Common myeloid progenitor, CD34-positive (primary cell): ENCODE measurements at regions not wholly inside any gene's neighbourhood (a gene's known extent, or its start where the extent isn't known, plus 50 kb on each side); places are given as distances from the start of the nearest gene placed in this dataset.

ENCODE experiments used
- CTCF ChIA-PET: fragments of 350-600 bp; sonication (Branson Sonifier 250); formaldehyde crosslinking; loops from one replicate; lab custom pipeline; 2021; ENCODE audit warnings: antibody characterized with exemption; lab: Charles Lee
- POLR2A ChIA-PET: fragments of 350-600 bp; sonication (Branson Sonifier 250); formaldehyde crosslinking; loops from one replicate; lab custom pipeline; 2021; ENCODE audit warnings: antibody characterized with exemption; lab: Charles Lee
- DNase-seq, 3 donors: peaks; one replicate each; pipeline versions ENCODE4 v3.0.0 to v3.0.0-alpha.2; 2013
- H3K27ac ChIP-seq, 2 experiments: 1 replicate in 1 of 2; 2 replicates in 1 of 2; pipeline ENCODE4 v1.7.0; 2013; ENCODE audit warnings: inconsistent platforms in 2 of 2, low read length in 2 of 2, mild to moderate bottlenecking in 2 of 2, low read depth in 1 of 2, moderate library complexity in 1 of 2; ENCODE audit not compliant: severe bottlenecking in 2 of 2, insufficient read depth in 1 of 2, poor library complexity in 1 of 2
- H3K27me3 ChIP-seq, 5 experiments: replicated peaks in 2 of 5; 1 replicate in 3 of 5; 2 replicates in 2 of 5; pipeline versions ENCODE4 v1.6.1 to v1.7.0; 2013; ENCODE audit warnings: low read length in 4 of 5, mild to moderate bottlenecking in 2 of 5, moderate library complexity in 2 of 5, inconsistent platforms in 1 of 5; ENCODE audit not compliant: insufficient read depth in 5 of 5, control insufficient read depth in 4 of 5
- H3K36me3 ChIP-seq, 4 experiments: 1 replicate in 2 of 4; 2 replicates in 2 of 4; pipeline versions ENCODE4 v1.6.1 to v1.7.0; 2013; ENCODE audit warnings: low read length in 3 of 4, control low read depth in 1 of 4, mild to moderate bottlenecking in 1 of 4; ENCODE audit not compliant: control insufficient read depth in 4 of 4, insufficient read depth in 4 of 4
- H3K4me1 ChIP-seq, 4 experiments: 1 replicate in 3 of 4; 2 replicates in 1 of 4; pipeline versions ENCODE4 v1.6.1 to v1.7.1; 2013; ENCODE audit warnings: low read length in 3 of 4, mild to moderate bottlenecking in 3 of 4, control low read depth in 1 of 4, inconsistent platforms in 1 of 4, moderate library complexity in 1 of 4; ENCODE audit not compliant: control insufficient read depth in 4 of 4, insufficient read depth in 4 of 4; ENCODE audit errors: control extremely low read depth in 1 of 4
- H3K4me3 ChIP-seq, 7 experiments: 1 replicate in 4 of 7; 2 replicates in 3 of 7; pipeline versions ENCODE4 v1.5.1 to v1.7.0; 2013; ENCODE audit warnings: mild to moderate bottlenecking in 7 of 7, low read length in 6 of 7, moderate library complexity in 6 of 7, inconsistent platforms in 2 of 7, low read depth in 2 of 7, control low read depth in 1 of 7; ENCODE audit not compliant: insufficient read depth in 4 of 7, control insufficient read depth in 1 of 7; ENCODE audit errors: extremely low read depth in 1 of 7
- H3K9me3 ChIP-seq, 5 experiments: 1 replicate in 4 of 5; 2 replicates in 1 of 5; pipeline versions ENCODE4 v1.6.1 to v1.7.1; 2013; ENCODE audit warnings: low read length in 4 of 5, mild to moderate bottlenecking in 2 of 5, inconsistent platforms in 1 of 5, low read depth in 1 of 5, moderate library complexity in 1 of 5; ENCODE audit not compliant: control insufficient read depth in 4 of 5, insufficient read depth in 2 of 5; ENCODE audit errors: control extremely low read depth in 1 of 5
- WGBS: methylation state at CpG from one replicate; pipeline ENCODE4 v1.1.5; 2013; ENCODE audit not compliant: insufficient coverage; 5-methylcytosine and 5-hydroxymethylcytosine counted together

DNA sequence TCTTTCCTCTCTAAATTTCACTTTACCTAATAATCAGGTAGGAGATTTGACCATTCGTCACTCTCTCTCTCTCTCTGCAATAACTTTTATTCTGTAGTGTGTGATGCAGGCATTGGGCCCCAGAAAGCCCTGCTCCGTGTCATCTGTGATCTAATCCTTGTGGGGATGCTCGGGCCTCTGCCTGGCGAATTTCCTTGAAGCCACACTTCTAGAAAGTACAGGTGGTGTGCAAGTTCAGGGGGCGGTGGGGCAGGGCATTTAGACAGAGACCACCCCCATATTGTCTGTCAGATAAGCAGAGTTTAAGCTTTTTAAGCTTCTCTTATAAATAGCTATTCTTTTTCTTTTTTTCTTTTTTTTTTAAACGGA lies 53.4 kb upstream of the GPR12 start:
- 100% methylated on average over 5 of the region's 6 CpGs for WGBS

GRCh38 chr13:26813321-26813979 lies 52.9 kb upstream of the GPR12 start:
- CTCF ChIA-PET = no interaction called here
- Histone ChIP-seq H3K36me3 (no peaks in the 10 kb centered on the region), H3K27ac (no peak overlapping the region), H3K27me3 (peaks cover 6 to 28% (median 21%) of the 10 kb centered on the region in 5 experiments), H3K4me1 (no peaks in the 10 kb centered on the region), H3K4me3 (no peak overlapping the region), H3K9me3 (no peaks in the 10 kb centered on the region)
- 42% methylated on average over 6 of the region's 10 CpGs for WGBS
- POLR2A ChIA-PET = no interaction called here
- DNase-seq = no peak

More for the DNA sequence above, 53.4 kb upstream of the GPR12 start:
- Histone ChIP-seq H3K27ac (no peak overlapping the region), H3K36me3 (no peaks in the 10 kb centered on the region), H3K4me1 (no peaks in the 10 kb centered on the region), H3K4me3 (no peak overlapping the region), H3K27me3 (peaks cover 6 to 23% (median 16%) of the 10 kb centered on the region in 5 experiments), H3K9me3 (no peaks in the 10 kb centered on the region)
- no peak for DNase-seq
- POLR2A ChIA-PET = interaction anchor here (0.5 kb wide), 1 partner anchor 20 kb away, joined by 4 read pairs; no protein-coding TSS in a partner anchor
- CTCF ChIA-PET = no interaction called here

DNA sequence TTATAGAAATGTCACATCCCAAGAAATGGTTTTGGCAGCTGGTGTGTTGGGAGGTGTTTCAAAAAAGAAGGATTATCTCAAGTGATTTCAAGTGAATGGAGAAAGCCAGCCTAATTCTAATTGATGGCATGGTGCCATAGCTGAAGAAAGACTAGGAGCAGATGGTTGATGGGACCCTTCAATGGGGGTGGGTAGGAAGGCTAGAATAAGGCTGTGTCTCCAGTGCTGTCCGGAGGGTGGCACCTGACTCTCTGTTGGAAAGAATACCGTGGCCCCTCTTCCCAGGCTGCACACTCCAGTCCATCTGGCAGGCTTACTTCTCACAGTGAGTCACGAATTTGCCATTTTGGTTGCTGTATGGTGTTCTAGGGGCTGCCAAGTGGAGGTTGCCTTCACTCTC lies 51.0 kb upstream of the GPR12 start:
- POLR2A ChIA-PET = no interaction called here
- CTCF ChIA-PET = interaction anchor here (1.3 kb wide), 1 partner anchor 60 kb away, joined by 4 read pairs; no protein-coding TSS in a partner anchor

More for the DNA sequence above, 51.0 kb upstream of the GPR12 start:
- Histone ChIP-seq H3K4me3 (no peak overlapping the region), H3K4me1 (no peaks in the 10 kb centered on the region), H3K27me3 (peaks cover 6 to 31% (median 28%) of the 10 kb centered on the region in 5 experiments), H3K9me3 (peaks cover 0 to 4% (median 0%) of the 10 kb centered on the region in 5 experiments), H3K27ac (no peak overlapping the region), H3K36me3 (no peaks in the 10 kb centered on the region)
- no peak for DNase-seq
- 100% methylated on average over 2 of the region's 3 CpGs for WGBS
